HG02970 (cell line): ENCODE measurements at regions not wholly inside any gene's neighbourhood (a gene's known extent, or its start where the extent isn't known, plus 50 kb on each side); places are given as distances from the start of the nearest gene placed in this dataset.

Experiments used
- ATAC-seq: cut with Tn5 transposase; IDR thresholded peaks from one replicate; pipeline ENCODE4 v1.9.1; 2021; ENCODE audit warnings: mild to moderate bottlenecking, moderate library complexity, moderate number of reproducible peaks; ENCODE audit not compliant: unreplicated experiment, low FRiP score

GRCh38 chr10:56782503-56782902, 421.4 kb upstream of the ZWINT start:
- ATAC-seq, result no peak

- ATAC-seq, result no peak
Measured at GRCh38 chr10:56771343-56771742, 410.3 kb upstream of the ZWINT start.

GRCh38 chr10:56763090-56763489, 402.0 kb upstream of the ZWINT start:
- no peak for ATAC-seq

GRCh38 chr10:56745490-56745889, 384.4 kb upstream of the ZWINT start:
- no peak for ATAC-seq

GRCh38 chr10:56728349-56728748, 367.3 kb upstream of the ZWINT start:
- ATAC-seq, result no peak

GRCh38 chr10:56722912-56723311, 361.9 kb upstream of the ZWINT start:
- no peak for ATAC-seq

GRCh38 chr10:56715262-56715661, 354.2 kb upstream of the ZWINT start:
- ATAC-seq, result no peak

GRCh38 chr10:56698506-56698905, 337.4 kb upstream of the ZWINT start:
- no peak for ATAC-seq

- no peak for ATAC-seq
Measured at GRCh38 chr10:56679578-56679977, 318.5 kb upstream of the ZWINT start.

- ATAC-seq, result peak; percentile 98
Measured at GRCh38 chr10:56662765-56663447, 301.8 kb upstream of the ZWINT start.

GRCh38 chr10:56653289-56653688, 292.2 kb upstream of the ZWINT start:
- ATAC-seq, result no peak

- no peak for ATAC-seq
Measured at GRCh38 chr10:56646329-56647111, 285.5 kb upstream of the ZWINT start.

GRCh38 chr10:56633876-56634452, 272.9 kb upstream of the ZWINT start:
- ATAC-seq, result peak; percentile 100

- ATAC-seq, result no peak
Measured at GRCh38 chr10:56632537-56632936, 271.5 kb upstream of the ZWINT start.

- ATAC-seq, result no peak
Measured at GRCh38 chr10:56624082-56624481, 263.0 kb upstream of the ZWINT start.

GRCh38 chr10:56623064-56623463, 262.0 kb upstream of the ZWINT start:
- ATAC-seq, result no peak

GRCh38 chr10:56622335-56622973, 261.4 kb upstream of the ZWINT start:
- ATAC-seq, result peak; percentile 89

GRCh38 chr10:56606202-56606601, 245.1 kb upstream of the ZWINT start:
- ATAC-seq, result no peak

GRCh38 chr10:56605051-56605450, 244.0 kb upstream of the ZWINT start:
- no peak for ATAC-seq

- ATAC-seq, result no peak
Measured at GRCh38 chr10:56604624-56605023, 243.6 kb upstream of the ZWINT start.

GRCh38 chr10:56599201-56599600, 238.1 kb upstream of the ZWINT start:
- ATAC-seq, result no peak
